ENCODE measurements at regions not wholly inside any gene's neighbourhood (a gene's known extent, or its start where the extent isn't known, plus 50 kb on each side); places are given as distances from the start of the nearest gene placed in this dataset.

DNA sequence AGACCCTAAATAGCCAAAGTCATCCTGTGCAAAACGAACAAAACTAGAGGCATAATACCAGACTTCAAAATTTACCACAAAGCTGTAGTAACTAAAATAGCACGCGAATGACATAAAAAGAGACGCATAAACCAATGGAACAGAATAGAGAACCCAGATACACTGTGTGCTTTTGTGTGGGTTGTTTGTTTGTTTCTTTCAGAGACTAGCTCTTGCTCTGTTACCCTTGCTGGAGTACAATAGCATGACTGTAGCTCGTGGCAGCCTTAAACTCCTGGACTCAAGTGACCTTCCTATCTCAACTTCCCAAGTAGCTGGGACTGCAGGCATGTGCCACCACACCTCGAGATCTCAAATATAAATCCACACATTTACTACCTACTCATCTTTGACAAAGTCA, 1314.6 kb upstream of the GBE1 start:
- no peak for DNase-seq

DNA sequence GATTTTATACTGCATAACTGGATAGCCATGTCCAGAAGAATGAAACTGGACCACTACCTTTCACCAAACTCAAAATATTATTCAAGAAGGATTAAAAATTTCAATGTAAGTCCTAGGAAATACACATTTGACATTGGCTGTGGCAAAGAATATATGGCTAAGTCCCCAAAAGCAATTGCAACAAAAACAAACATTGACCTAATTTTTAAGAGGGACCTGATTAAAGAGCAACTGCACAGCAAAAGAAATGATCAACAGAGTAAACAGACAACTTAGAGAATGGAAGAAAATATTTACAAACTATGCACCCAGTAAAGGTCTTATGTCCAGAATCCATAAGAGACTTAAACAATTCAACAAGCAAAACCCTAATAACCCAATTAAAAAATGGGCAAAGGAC, 1313.0 kb upstream of the GBE1 start:
- no peak for DNase-seq

DNA sequence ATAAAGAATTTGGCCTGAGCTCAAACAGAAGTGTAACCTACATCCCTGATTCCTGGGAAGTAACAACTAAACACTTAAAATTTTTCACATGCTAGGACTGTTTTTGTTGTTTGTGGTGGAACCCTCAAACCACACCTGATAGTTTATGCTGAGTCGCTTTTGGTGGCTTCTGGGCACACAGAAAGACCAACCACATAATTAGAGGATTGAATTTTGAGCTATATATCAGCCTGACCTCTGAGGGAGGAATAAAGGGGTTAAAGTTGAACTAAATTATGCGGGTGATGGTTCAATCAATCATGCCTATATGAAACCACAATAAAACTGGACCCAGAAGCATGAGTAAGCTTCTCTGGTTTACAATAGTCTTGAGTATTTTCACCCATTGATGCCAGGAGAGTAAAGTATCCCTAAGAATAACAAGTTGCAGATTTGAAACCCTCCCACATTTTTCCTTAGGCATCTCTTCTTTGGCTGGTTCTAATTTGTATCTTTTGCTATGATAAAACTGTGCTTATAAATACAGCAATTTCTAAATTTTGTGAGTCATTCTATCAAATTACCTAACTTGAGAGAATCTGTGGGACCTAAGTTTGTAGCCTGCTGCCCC, 1304.5 kb upstream of the GBE1 start:
- no peak for DNase-seq

DNA sequence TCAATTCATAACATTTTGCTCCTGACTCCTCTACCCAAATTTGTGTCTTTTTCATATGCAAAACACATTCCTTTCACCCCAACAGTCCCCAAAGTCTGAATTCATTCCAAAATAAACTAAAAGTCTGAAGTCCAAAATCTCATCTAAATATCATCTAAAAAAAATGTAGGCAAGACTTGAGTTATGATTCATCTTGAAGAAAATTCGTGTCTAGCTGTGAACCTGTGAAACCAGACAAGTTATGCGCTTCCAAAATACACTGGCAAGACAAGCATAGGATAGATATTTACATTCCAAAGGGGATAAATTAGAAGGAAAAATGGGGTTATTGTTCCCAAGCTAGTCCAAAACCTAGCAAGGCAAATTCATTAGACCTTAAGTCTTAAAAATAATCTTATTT, 1302.0 kb upstream of the GBE1 start:
- no peak for DNase-seq

DNA sequence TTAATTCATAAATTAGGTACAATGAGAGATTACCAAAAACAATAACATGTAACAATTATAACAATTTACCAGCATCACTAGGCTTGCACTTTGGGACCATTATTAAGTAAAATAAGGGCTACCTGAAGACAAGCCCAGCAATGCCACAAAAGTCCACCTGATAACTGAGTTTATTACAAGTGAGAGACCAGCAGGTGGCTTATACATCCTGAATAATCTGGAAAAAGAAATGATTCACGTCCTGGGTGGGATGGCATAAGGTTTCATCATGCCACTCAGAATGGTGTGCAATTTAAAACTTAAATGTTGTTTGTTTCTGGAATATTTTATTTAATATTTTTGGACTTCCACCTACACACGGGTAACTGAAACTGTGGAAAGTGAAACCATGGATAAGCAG, 1287.1 kb upstream of the GBE1 start:
- DNase-seq, result no peak

DNA sequence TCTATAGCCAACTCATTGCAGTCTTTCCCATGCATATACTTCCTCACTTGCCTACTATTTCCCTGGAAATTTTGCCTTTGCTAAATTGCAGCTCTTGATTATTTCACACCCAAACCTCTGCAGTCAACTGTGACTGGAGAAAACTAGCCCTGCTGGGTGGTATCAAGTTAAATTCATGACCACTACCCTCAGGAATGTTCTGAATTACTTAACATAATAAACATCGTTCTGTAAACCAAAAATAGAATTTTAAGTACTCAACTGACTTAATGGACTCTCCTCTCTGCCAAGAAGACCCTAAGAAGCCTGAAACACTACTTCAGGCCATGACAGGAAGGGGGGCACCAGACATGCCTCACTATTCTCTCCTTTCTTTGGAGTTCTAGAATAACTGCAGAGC, 1278.0 kb upstream of the GBE1 start:
- no peak for DNase-seq

DNA sequence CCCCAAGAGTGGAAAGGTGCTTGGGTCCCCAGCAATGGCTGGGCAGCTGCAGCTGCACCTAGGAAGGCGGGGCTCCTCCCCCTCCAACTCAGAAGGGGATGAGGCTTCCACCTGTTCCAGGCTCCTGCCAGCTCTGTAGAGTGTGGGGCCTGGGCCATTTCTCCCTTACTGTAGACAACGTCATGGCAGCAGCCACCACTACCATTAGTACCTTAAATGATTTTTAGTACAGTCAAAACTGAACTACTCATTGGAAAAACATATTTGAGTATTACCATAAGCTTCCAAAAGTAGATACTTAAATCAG, 1274.2 kb upstream of the GBE1 start:
- no peak for DNase-seq

DNA sequence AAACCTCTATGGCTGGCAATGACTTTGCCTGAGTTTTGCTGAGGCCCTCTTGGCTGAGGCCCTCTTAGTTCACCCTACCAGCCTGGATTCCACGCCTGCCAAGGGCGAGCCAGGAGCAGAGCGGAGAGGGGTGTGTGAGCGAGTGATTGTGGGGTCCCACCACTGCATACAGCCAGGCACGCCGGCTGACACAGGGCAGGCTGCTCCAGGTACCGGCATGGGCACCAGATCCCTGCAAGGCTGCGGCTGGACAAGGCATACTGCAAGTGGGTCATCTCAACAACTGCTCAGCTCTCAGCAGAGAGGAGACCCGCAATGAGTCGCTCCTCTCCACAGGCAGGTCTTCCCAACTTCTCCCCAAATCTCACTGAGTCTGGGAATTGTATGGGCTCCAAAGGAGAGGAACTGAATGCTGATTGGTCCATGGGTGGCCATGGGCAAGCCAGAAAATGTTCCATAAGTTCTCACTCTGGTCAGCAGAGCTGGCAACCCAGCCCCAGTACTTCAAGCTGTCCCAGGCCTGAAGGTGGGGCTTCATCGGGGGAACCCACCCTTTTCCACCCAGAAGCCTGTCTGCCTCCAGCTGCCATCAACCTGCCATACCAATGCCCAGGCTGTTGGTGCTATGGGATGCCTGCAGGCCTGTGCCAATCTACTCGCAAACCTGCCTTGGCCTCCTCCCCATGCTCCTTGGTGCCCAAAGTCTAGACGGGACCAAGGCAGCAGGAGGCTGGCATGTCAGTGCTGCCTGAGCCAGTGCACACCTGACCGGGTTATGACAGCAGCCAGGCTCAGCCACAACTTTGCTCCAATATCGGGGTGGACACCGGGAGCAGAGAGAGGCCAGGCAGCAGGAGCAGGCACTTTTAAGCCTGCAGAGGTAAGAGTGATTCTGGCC, 1273.6 kb upstream of the GBE1 start:
- no peak for DNase-seq

DNA sequence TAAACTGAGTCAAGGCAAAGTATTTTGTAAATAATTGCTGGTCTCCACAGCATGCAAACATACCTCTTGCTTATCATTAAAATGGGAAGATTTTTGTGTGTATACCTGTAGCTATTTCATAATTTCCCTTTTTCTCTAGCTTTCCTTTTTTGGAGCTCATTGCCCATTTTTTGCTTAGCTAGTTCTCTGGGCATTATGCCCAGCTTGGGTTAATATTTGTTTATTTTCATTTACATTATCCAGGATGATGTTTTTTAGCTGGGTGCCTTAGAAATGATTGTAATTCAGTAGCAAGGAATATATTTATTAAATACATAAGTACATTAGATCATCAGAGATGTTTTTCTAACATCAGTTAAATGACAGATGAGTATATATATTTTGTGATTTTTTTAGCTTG, 1271.7 kb upstream of the GBE1 start:
- DNase-seq, result no peak

DNA sequence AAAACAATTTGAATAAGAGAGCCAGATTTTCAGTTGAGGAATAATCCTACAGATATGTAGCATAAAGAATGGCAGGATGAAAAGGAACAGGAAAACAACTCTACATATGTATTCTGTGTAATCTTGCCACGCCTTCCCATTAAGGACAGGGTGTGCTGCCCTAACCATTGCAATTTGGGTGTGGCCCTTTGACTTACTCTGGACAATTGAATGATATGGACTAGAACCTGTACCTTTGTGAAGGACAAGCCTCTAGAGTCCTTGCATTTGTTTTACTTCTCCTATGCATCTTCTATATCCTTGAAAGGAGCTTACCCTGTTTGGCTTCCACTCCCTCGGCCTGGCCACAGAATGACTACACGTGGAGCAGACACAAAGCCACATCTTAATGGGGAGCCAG, 1261.6 kb upstream of the GBE1 start:
- no peak for DNase-seq

DNA sequence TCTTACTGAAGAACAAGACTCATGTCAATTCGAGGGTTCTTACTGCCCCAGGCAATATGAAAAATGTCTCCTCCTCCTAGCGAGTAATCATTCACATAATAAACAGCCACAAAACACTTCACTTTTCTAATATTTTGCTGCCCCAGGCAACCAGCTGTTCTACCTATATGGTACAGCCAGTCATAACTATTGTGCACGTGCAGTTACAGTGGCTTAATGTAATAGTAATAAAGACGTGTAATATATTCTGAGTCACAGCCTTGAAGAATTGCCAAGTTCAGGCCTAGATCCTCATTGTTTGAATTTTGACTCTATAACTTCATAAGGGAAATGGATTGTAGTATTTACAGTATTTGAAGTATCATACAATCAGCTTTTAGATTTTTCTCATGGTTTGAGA, 1250.0 kb upstream of the GBE1 start:
- DNase-seq, result no peak

DNA sequence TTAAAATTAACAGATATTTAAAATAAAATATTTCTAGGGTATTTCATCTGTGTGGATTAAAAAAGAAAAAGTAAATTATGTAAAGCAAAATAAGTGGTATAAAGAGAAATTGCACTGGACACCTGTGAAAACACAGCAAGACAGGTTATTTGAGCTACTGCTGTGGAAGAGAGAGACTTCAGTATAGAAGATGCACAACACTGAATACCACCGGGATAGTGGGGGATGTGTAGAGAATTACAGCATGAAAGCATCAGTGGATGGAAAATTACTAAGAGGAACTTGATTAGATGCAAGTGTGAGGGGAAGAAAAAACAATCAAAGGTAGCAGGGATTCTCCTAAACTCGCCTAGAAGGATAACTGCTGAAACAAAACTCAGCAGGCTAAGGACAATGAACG, 1242.5 kb upstream of the GBE1 start:
- no peak for DNase-seq

DNA sequence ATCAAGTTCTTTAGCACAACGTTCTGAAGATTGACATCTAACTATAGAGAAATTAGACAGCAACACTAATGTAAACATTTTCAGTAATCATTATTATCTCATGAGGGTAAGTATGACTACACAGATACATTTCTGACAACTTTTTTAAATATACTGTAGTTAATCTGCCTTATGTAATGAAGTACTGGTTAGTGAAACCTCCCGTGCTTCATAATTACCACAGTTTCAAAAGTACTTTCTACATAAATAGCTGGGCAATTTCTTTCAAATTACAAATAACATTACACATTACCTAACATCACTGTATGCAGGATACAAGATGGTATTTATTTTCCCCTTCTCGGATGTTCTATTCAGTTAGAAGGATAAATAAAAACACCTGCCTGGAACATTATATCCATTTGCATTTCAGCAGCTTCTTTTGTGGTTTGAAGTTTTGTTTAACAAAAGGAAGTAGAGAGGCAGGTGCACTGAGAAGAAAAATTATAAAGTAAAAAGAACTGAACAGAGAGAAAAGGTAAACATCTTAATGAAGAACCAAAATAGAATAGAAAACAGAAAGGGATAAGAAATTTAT, 1241.5 kb upstream of the GBE1 start:
- DNase-seq, result no peak

DNA sequence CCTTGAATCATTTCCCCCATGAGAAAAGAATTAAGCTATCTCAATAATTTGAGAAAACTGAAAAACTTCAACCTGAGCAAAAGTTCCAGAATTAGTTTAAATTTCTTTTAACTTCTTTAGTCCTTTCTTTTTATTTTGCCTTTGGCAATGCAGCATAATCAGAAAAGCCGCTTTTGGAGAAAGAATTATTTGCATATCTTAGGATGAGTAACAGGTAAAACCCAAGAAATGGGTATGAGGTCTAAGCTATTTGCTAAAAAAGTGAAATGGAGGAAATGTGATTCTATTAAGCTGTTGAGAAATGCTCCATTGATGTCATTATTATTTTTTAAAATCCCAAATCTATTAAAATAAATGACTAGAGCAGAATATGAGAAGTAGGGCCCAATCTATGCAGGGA, 1238.3 kb upstream of the GBE1 start:
- no peak for DNase-seq

DNA sequence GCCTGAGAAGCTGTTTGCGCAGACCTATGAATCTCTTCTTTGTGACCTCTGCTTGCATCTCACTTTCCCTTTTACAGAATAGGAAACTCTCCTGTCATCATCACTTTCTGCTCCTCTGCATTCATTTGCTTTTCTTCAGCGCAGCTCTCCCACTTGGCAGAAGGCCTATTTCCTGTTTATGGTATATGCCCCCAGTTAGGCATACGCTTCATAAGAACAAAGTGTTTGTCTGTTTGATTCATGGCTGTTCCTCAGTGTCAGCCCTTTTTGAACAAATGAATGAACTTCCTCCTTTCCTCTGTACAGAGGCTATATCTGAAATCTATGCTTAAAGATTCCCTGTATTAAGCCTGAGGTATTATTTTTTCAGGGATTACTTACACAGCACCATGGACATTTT, 1216.9 kb upstream of the GBE1 start:
- no peak for DNase-seq

DNA sequence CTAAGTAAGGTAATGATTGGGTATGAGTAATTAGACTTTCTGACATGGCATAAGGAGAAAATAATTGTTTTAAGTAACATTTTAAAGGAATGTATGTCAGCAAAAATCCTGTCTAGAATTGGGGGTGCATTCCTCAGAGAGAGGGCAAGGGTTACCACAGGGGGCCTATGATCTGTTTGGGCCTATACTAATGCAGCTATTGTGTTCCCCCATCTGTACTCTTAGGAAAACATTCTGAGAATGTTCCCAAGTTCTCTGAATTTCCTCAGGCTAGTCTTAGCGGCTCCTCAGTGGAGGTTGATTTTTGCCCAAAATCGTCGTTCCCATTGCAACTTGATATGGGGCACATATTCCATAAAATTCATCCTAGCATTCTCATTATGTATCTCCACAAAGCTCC, 1216.4 kb upstream of the GBE1 start:
- DNase-seq, result no peak

DNA sequence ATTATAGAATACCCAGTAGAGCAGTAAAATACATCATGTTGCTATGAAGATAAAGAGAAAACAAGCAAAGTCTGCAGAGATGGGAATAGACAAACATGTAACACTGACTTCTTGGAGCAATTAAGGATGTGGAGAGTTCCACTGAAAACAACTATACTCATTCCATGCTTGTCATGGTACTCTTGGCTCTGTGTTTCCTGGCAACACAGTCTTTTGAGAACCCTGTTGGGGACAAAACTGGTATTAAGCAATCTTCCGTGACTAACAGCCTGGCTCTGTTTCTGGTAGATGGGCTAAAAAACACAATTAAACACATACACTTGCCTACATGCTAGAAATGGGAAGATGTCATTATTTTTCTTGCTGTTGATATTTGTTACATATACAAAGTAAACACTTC, 1212.3 kb upstream of the GBE1 start:
- DNase-seq, result no peak

DNA sequence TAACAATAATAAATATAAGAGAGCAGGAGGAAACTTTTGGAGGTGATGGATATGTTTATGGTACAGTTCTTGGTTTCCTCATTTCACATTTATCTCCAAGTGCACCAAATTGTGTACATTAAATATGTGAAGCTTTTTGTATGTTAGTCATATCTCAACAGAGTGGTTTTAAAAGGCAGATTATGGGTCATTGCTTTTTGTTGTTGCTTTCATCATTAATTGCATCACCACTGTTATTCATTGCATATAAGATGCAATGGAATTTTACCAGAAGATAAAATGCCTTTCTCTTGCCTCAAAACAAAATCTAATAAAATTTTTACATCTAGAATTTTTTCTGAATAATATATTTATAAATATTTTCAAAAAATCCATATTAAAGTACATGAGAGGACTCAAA, 1198.9 kb upstream of the GBE1 start:
- DNase-seq, result no peak

DNA sequence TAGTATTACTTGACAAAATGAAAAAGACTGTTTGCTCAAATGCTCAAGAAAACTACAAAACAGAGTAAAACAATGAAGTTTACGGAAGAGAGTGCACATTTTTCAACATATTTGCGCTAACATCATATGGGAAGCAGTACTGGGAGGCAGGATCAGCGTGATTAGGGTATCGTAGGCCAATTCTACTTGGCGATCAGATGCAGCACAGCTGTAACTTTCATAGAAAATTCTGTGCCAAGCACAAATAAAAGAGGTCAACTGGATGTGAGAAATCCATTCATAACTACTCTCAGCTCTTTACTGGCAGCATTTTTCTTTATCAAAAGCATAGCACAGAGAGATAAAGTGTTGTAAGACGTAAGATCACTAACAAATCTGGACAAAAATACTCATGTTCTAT, 1196.3 kb upstream of the GBE1 start:
- no peak for DNase-seq

DNA sequence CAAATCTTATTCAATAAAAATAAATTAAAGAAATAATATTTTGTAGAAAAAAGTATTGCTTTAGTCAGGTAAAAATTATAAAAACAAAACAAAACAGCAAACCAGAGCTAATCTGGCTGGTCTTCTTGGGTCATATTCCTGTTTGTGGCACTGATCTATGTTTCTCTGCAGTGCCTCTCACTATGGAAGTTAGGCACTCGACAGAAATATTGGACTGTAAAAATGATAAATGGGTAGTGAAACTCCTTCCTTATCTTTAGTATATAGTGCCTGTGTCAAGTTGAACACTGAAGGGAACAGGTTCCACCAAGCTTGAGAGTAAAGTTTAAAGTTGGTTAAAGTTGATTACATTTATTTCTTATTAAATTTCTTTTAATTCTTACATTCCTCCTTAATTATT, 1195.6 kb upstream of the GBE1 start:
- no peak for DNase-seq

DNA sequence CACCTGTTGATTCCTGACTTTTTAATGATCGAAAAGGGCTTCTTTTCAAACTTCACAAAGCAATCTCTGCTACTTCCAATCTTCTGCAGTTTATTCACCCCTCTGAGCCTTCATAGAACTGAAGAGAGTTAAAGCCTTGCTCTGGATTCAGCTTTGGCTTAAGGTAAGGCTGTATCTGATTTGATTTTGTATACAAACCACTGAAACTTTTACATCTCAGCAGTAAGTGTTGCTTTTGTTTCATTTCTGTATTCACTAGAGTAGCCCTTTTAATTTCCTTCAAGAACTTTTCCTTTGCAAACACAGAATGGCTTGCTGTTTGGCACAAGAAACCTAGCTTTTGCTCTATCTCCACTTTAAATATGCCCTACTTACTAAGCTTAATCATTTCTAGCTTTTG, 1193.0 kb upstream of the GBE1 start:
- no peak for DNase-seq

DNA sequence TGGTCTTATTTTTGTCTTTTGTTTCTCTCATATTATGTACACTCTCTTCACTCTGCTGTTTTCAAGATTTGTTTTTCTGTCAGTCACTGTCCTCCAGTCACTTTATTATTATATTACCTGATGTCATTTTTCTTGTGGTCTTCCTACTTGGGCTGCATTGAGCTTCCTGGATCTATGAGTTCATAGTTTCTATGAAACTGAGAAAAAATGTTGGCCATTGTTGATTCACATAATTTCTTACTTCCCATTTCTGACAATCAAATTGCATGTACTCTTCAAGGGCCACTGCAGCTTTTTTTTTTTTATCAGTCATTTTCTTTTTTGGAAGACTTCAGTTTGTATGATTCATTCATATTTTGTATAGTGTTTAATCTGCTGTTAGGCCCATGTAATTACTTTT, 1180.6 kb upstream of the GBE1 start:
- no peak for DNase-seq

DNA sequence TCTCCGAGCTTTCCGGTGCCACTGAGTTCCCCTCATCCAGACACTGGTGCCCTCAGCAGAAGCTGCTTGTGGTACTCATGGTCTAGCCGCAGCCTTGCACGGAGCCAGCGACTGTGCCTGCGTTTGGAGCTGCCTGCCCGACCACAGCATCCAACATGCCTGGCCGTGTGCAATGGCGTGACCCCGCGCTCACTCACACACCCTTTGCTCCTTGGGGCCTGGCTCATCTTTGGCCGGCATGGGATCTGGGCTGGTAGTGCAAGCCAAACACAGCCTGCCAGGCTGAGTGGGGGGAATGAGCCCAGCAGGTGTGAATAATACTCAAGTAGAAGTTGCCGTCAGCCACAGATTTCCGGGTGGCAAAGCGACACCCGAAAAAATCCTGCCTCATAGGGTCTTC, 1178.7 kb upstream of the GBE1 start:
- no peak for DNase-seq

DNA sequence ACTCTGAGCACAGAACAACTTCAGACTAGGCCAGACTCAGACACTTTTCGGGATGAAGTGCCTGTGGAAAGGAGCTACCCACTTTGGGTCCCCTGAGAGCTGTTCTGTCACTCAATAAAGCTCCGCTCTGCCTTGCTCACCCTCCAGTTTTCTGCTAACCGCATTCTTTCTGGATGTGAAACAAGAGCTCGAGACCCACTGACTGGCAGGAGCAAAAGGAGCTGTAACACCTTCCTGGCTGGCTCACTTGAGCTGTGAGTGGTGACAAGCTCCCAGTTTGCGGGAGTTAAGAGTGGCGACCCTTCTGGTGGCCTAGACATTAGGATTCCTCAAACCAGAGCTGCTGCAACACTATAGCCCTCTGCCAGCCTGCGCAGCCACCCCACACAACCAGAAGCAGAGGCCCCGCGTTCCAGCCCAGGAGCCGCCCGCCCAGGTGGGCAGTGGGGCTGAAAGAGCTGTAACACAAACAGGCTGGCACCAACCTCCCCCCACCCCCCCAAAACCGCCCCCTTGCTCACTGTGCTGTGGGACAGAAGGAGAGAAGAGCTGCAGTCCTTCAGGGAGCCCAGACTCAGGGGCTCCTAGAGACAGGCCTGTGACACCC, 1178.1 kb upstream of the GBE1 start:
- DNase-seq, result no peak

Measured in suppressor macrophage treated with lipopolysaccharide for 1 hour (primary cell).